GM12878 (cell line): ENCODE measurements at regions not wholly inside any gene's neighbourhood (a gene's known extent, or its start where the extent isn't known, plus 50 kb on each side); places are given as distances from the start of the nearest gene placed in this dataset.
A peak's percentile ranks its signal among the peaks of the same experiment; 100 is the strongest.

Experiments used
- ATAC-seq: fragments of 200-7000 bp; cut with Tn5 transposase; 3 replicates; pipeline ENCODE4 v1.9.1; 2020; ENCODE audit warnings: mild to moderate bottlenecking, moderate library complexity
- BruUV-seq: library from RNA; stranded (reverse); fragments of 400-500 nt; replicated peaks from 2 replicates; lab custom pipeline; 2021; lab: Mats Ljungman, UMichigan
- CTCF ChIA-PET: fragments of 300-600 bp; sonication (Branson Sonifier 250); formaldehyde crosslinking; extraction: SDS; loops from one replicate; lab custom pipeline; 2021; ENCODE audit warnings: inconsistent platforms; lab: Yijun Ruan, JAX
- POLR2A ChIA-PET: fragments of 350-600 bp; formaldehyde crosslinking; extraction: SDS; loops from one replicate; lab custom pipeline; 2021; ENCODE audit warnings: inconsistent platforms; lab: Charles Lee
- RAD21 ChIA-PET: fragments of 300-600 bp; sonication (Branson Sonifier 250); formaldehyde crosslinking; loops from one replicate; lab custom pipeline; 2023; ENCODE audit warnings: antibody characterized with exemption; ENCODE audit not compliant: unreplicated experiment; lab: Charles Lee
- SMC1A ChIA-PET: fragments of 300-600 bp; sonication (Branson Sonifier 250); formaldehyde crosslinking; loops from one replicate; lab custom pipeline; 2023; ENCODE audit not compliant: unreplicated experiment, uncharacterized antibody; lab: Charles Lee
- DNase-seq: peaks from one replicate; pipeline ENCODE4 v3.0.0-alpha.2; 2011; ENCODE audit warnings: low read depth, low spot score
- FAIRE-seq: peaks from 3 replicates; lab custom pipeline; 2011; peaks lifted over from hg19 to GRCh38; lab: Jason Lieb, UNC
- H2AFZ ChIP-seq: 2 replicates; pipeline ENCODE4 v1.6.0; 2011; ENCODE audit warnings: low read depth, low read length, control low read depth; ENCODE audit not compliant: control insufficient read depth
- H3K27ac ChIP-seq: 2 replicates; pipeline ENCODE4 v1.5.1; 2011; ENCODE audit warnings: control low read depth; ENCODE audit not compliant: control insufficient read depth, insufficient read depth
- H3K27me3 ChIP-seq, 2 experiments: replicated peaks in 1 of 2; 2 replicates each; pipeline versions ENCODE4 v1.6.0 to v1.6.1; 2011; ENCODE audit warnings: low read length in 1 of 2; ENCODE audit not compliant: control insufficient read depth in 2 of 2, insufficient read depth in 2 of 2
- H3K36me3 ChIP-seq, 2 experiments: 2 replicates each; pipeline ENCODE4 v1.5.1; 2011; ENCODE audit warnings: low read length in 1 of 2; ENCODE audit not compliant: control insufficient read depth in 2 of 2, insufficient read depth in 2 of 2
- H3K4me1 ChIP-seq: 2 replicates; pipeline ENCODE4 v1.6.1; 2011; ENCODE audit warnings: mild to moderate bottlenecking, low read length, moderate library complexity, mixed read lengths; ENCODE audit not compliant: control insufficient read depth, insufficient read depth
- H3K4me2 ChIP-seq: 2 replicates; pipeline ENCODE4 v1.6.0; 2011; ENCODE audit warnings: control low read depth; ENCODE audit not compliant: control insufficient read depth, insufficient read depth
- H3K4me3 ChIP-seq: fragments of 200-600 bp; sonication (generic); 2 replicates; pipeline ENCODE4 v1.5.1; 2016
- H3K79me2 ChIP-seq: 2 replicates; pipeline ENCODE4 v1.6.0; 2011; ENCODE audit warnings: low read length; ENCODE audit not compliant: control insufficient read depth, insufficient read depth
- H3K9ac ChIP-seq: 2 replicates; pipeline ENCODE4 v1.8.0; 2011; ENCODE audit warnings: low read length, control low read depth, mixed read lengths; ENCODE audit not compliant: control insufficient read depth, insufficient read depth
- H3K9me3 ChIP-seq: replicated peaks from 3 replicates; pipeline ENCODE4 v1.5.1; 2011; ENCODE audit warnings: mild to moderate bottlenecking, low read length; ENCODE audit not compliant: control insufficient read depth, insufficient read depth
- H4K20me1 ChIP-seq: 2 replicates; pipeline ENCODE4 v1.6.0; 2011; ENCODE audit not compliant: control insufficient read depth, insufficient read depth
- BHLHE40 ChIP-seq, 2 experiments: fragments of 450-650 bp in 1 of 2; IDR thresholded peaks; 2 replicates each; pipeline ENCODE4 v1.6.1; 2011 to 2017; ENCODE audit warnings: low read depth in 2 of 2, borderline replicate concordance in 1 of 2, improper control_type of control experiment in 1 of 2, low read length in 1 of 2, mild to moderate bottlenecking in 1 of 2
- CREB1 ChIP-seq: IDR thresholded peaks from 2 replicates; pipeline ENCODE4 v1.6.1; 2012; ENCODE audit warnings: low read depth, mild to moderate bottlenecking, inconsistent platforms
- JUNB ChIP-seq: IDR thresholded peaks from 2 replicates; pipeline ENCODE4 v1.6.1; 2016; ENCODE audit warnings: antibody characterized with exemption, mild to moderate bottlenecking
- NFYB ChIP-seq: IDR thresholded peaks from 2 replicates; pipeline ENCODE4 v1.6.1; 2011; ENCODE audit warnings: low read depth, mild to moderate bottlenecking, low read length, improper control_type of control experiment, moderate library complexity; ENCODE audit not compliant: insufficient read depth
- POLR2AphosphoS5 ChIP-seq: IDR thresholded peaks from 2 replicates; pipeline ENCODE4 v1.6.1; 2011; ENCODE audit warnings: mild to moderate bottlenecking, low read length, inconsistent platforms
- TCF3 ChIP-seq: IDR thresholded peaks from 2 replicates; pipeline ENCODE4 v1.6.1; 2012; ENCODE audit warnings: low read depth, mild to moderate bottlenecking, low read length, borderline replicate concordance; ENCODE audit not compliant: insufficient read depth
- YBX1 ChIP-seq: fragments of 450-650 bp; IDR thresholded peaks from 2 replicates; pipeline ENCODE4 v1.6.1; 2016; ENCODE audit warnings: antibody characterized with exemption
- ZBTB4 ChIP-seq: fragments of 450-650 bp; formaldehyde crosslinking; IDR thresholded peaks from 2 replicates; pipeline ENCODE4 v1.4.0; 2022; ENCODE audit warnings: mild to moderate bottlenecking, moderate library complexity
- ZNF384 ChIP-seq: IDR thresholded peaks from 2 replicates; pipeline ENCODE4 v1.6.1; 2012; ENCODE audit warnings: low read depth, mild to moderate bottlenecking, low read length, improper control_type of control experiment, borderline replicate concordance
- ZNF592 ChIP-seq: fragments of 450-650 bp; IDR thresholded peaks from 2 replicates; pipeline ENCODE4 v1.6.1; 2017; ENCODE audit warnings: mild to moderate bottlenecking, moderate library complexity
- WGBS: methylation state at CpG from one replicate; pipeline ENCODE4 v1.1.6; 2016; ENCODE audit warnings: low lambda C conversion rate; ENCODE audit not compliant: insufficient replicate concordance, insufficient coverage; ENCODE audit errors: missing lambda C conversion rate; 5-methylcytosine and 5-hydroxymethylcytosine counted together
- in situ Hi-C: fragments of 300-500 bp; cut with MboI; formaldehyde crosslinking; loops from 9 replicates; pipeline ENCODE4 v1.14.3; 2018; ENCODE audit warnings: mixed read lengths
- intact Hi-C: fragments of 100-400 bp; cut with micrococcal nuclease; formaldehyde crosslinking; loops from one replicate; pipeline ENCODE4 v1.14.2; 2022; ENCODE audit not compliant: unreplicated experiment

- no peak for TF ChIP-seq JUNB
- TF ChIP-seq YBX1, result no peak
Measured at GRCh38 chr2:172248785-172249187, 146.1 kb upstream of the DLX2 start (continued).

GRCh38 chr2:172249334-172249733, 146.6 kb upstream of the DLX2 start:
- DNase-seq, result no peak
- no peaks in the 10 kb centered on the region for H3K36me3 ChIP-seq
- WGBS, result 46% methylated on average over 2 of the region's 2 CpGs
- FAIRE-seq, result no peak
- intact Hi-C loops, result no loop called here
- no peaks in the 10 kb centered on the region for H3K27me3 ChIP-seq
- no peaks in the 10 kb centered on the region for H4K20me1 ChIP-seq
- H2AFZ ChIP-seq, result no peak overlapping the region
- ChIA-PET SMC1A (no interaction called here), CTCF (no interaction called here), RAD21 (no interaction called here), POLR2A (no interaction called here)
- TF ChIP-seq NFYB (0 out of 2 replicates have a peak, but pooled peaks have one; percentile 52), TCF3 (no peak)
- in situ Hi-C loops, result no loop called here
- no peak for ATAC-seq
- BruUV-seq, result no TSS peak
- H3K4me1 ChIP-seq, result no peaks in the 10 kb centered on the region
- no peaks in the 10 kb centered on the region for H3K9me3 ChIP-seq
- no peaks in the 10 kb centered on the region for H3K79me2 ChIP-seq
- H3K4me3 ChIP-seq, result no peak overlapping the region
- H3K27ac ChIP-seq, result no peak overlapping the region
- H3K4me2 ChIP-seq, result no peak overlapping the region
- no peak overlapping the region for H3K9ac ChIP-seq

- no peaks in the 10 kb centered on the region for H3K79me2 ChIP-seq
- BruUV-seq, result no TSS peak
- ATAC-seq, result no peak
- intact Hi-C loops (no loop called here), in situ Hi-C loops (no loop called here)
- no peaks in the 10 kb centered on the region for H4K20me1 ChIP-seq
- SMC1A ChIA-PET, result no interaction called here
- POLR2A ChIA-PET, result no interaction called here
- H3K9me3 ChIP-seq, result no peaks in the 10 kb centered on the region
- no peak overlapping the region for H3K4me3 ChIP-seq
- FAIRE-seq, result no peak
- no peaks in the 10 kb centered on the region for H3K27me3 ChIP-seq
- no peaks in the 10 kb centered on the region for H3K4me1 ChIP-seq
- H3K9ac ChIP-seq, result no peak overlapping the region
- H3K27ac ChIP-seq, result no peak overlapping the region
- H3K4me2 ChIP-seq, result no peak overlapping the region
- RAD21 ChIA-PET, result no interaction called here
- no peak for DNase-seq
- H2AFZ ChIP-seq, result no peak overlapping the region
- no peaks in the 10 kb centered on the region for H3K36me3 ChIP-seq
- CTCF ChIA-PET, result no interaction called here
- no peak for TF ChIP-seq ZBTB4 (CRISPR knock-in tag)
- TF ChIP-seq BHLHE40 (IDR thresholded peaks at IDR 0.05; ENCODE audit: borderline replicate concordance in 1 of 2, low read depth in 2 of 2, low read length in 1 of 2), result no peak
- no peak for TF ChIP-seq ZNF592
- TF ChIP-seq CREB1, result no peak
- no peak for TF ChIP-seq POLR2AphosphoS5
- no peak for TF ChIP-seq ZNF384
Measured at GRCh38 chr2:172249986-172250385, 147.3 kb upstream of the DLX2 start.
